ENCODE measurements at regions not wholly inside any gene's neighbourhood (a gene's known extent, or its start where the extent isn't known, plus 50 kb on each side); places are given as distances from the start of the nearest gene placed in this dataset.

DNA sequence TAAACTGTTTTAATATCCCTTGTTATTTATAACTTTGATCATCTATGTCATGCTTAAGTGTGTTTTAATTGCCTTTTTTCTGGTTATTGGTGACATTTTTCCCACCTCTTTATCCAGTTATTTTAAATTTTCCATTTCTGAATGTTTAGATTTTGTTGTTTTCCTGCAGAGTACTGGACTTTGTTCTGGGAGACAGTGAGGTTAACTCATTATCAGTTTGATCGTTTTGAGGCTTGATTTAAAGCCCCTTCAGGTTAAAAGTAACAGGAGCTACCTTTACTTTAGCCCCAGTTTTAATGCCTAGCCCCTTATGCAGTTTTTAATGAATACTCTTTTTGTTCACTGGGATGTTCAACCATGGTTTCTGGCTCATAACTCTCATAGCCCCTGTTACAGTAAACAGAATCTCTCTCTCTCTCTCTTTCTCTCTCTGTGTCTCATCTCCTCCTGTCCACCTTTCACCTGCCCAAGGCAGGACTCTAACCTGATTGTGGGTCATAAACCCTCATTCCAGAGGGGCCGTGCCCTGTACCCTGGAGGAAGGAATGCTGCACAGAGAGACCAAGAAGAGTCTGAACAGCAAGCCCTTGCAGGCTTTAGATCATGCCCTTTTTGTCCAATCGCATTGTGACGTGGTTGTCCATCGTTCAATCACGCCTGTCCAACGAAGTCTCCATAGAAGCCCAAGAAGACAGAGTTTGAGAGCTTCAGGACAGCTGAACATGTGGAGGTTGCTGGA, 91.8 kb upstream of the WDR72 start:
- H3K9me3 ChIP-seq = no peaks in the 10 kb centered on the region
- no peaks in the 10 kb centered on the region for H3K4me1 ChIP-seq
- no peaks in the 10 kb centered on the region for H3K27me3 ChIP-seq
- no peak overlapping the region for H3K27ac ChIP-seq
- H3K36me3 ChIP-seq = no peaks in the 10 kb centered on the region
- DNase-seq (ENCODE audit: low spot score) = no peak
- H3K4me3 ChIP-seq = no peak overlapping the region
- TF ChIP-seq, protein P1, sequence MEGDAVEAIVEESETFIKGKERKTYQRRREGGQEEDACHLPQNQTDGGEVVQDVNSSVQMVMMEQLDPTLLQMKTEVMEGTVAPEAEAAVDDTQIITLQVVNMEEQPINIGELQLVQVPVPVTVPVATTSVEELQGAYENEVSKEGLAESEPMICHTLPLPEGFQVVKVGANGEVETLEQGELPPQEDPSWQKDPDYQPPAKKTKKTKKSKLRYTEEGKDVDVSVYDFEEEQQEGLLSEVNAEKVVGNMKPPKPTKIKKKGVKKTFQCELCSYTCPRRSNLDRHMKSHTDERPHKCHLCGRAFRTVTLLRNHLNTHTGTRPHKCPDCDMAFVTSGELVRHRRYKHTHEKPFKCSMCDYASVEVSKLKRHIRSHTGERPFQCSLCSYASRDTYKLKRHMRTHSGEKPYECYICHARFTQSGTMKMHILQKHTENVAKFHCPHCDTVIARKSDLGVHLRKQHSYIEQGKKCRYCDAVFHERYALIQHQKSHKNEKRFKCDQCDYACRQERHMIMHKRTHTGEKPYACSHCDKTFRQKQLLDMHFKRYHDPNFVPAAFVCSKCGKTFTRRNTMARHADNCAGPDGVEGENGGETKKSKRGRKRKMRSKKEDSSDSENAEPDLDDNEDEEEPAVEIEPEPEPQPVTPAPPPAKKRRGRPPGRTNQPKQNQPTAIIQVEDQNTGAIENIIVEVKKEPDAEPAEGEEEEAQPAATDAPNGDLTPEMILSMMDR (IDR thresholded peaks at IDR 0.05) = no peak

DNA sequence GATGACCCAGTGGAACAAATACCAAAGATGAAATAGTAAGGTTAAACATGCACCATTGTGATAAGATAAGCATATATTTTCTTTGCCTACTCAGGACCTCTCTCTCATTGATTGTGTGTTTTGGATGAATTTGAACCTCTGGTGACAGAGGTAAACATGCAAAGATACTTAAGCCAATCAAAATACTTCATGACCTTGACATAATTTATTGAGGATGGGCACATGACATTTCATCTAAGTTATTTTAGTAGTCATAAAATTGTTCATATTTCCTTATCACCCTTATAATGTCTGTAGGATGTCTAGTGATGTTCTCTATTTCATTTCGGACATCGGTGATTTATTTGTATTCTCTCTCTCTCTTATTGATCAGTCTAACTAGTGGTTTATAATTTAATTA, 88.3 kb upstream of the WDR72 start:
- Histone ChIP-seq H3K27ac (no peak overlapping the region), H3K4me3 (no peak overlapping the region), H3K9me3 (no peaks in the 10 kb centered on the region), H3K27me3 (no peaks in the 10 kb centered on the region), H3K36me3 (no peaks in the 10 kb centered on the region), H3K4me1 (no peaks in the 10 kb centered on the region)
- TF ChIP-seq, protein P1 (IDR thresholded peaks at IDR 0.05) = no peak
- DNase-seq (ENCODE audit: low spot score) = no peak

GRCh38 chr15:53844634-53845033, 85.2 kb upstream of the WDR72 start:
- TF ChIP-seq, protein P1 (IDR thresholded peaks at IDR 0.05) = no peak
- no peaks in the 10 kb centered on the region for H3K9me3 ChIP-seq
- no peaks in the 10 kb centered on the region for H3K36me3 ChIP-seq
- H3K27ac ChIP-seq = no peak overlapping the region
- no peak overlapping the region for H3K4me3 ChIP-seq
- DNase-seq (ENCODE audit: low spot score) = no peak
- H3K27me3 ChIP-seq = no peaks in the 10 kb centered on the region
- H3K4me1 ChIP-seq = no peaks in the 10 kb centered on the region

GRCh38 chr15:53843869-53844569, 84.6 kb upstream of the WDR72 start:
- no peaks in the 10 kb centered on the region for H3K36me3 ChIP-seq
- no peak for DNase-seq (ENCODE audit: low spot score)
- H3K27me3 ChIP-seq = no peaks in the 10 kb centered on the region
- H3K9me3 ChIP-seq = no peaks in the 10 kb centered on the region
- no peaks in the 10 kb centered on the region for H3K4me1 ChIP-seq
- no peak overlapping the region for H3K4me3 ChIP-seq
- TF ChIP-seq, protein P1 (IDR thresholded peaks at IDR 0.05) = no peak
- H3K27ac ChIP-seq = no peak overlapping the region

- Histone ChIP-seq H3K27ac (no peak overlapping the region), H3K27me3 (no peaks in the 10 kb centered on the region), H3K4me1 (no peaks in the 10 kb centered on the region), H3K36me3 (no peaks in the 10 kb centered on the region), H3K4me3 (no peak overlapping the region), H3K9me3 (no peaks in the 10 kb centered on the region)
- TF ChIP-seq, protein P1 (IDR thresholded peaks at IDR 0.05) = no peak
- no peak for DNase-seq (ENCODE audit: low spot score)
These were observed 83.7 kb upstream of the WDR72 start for GRCh38 chr15:53843166-53843565.

Measured in right atrium auricular region (tissue), 2 donors.